Aorta (tissue), 5 donors: ENCODE measurements at regions not wholly inside any gene's neighbourhood (a gene's known extent, or its start where the extent isn't known, plus 50 kb on each side); places are given as distances from the start of the nearest gene placed in this dataset.
A peak's percentile ranks its signal among the peaks of the same experiment; 100 is the strongest.
"Not testable (repeated sequence)": the region's sequence is repeated elsewhere in the genome, so short reads cannot be mapped to it uniquely, and the experiment has no call there.

ENCODE experiments used
- ATAC-seq: fragments of 200-7000 bp; cut with Tn5 transposase; one replicate; pipeline ENCODE4 v1.9.1; 2022; ENCODE audit warnings: moderate library complexity; ENCODE audit not compliant: low FRiP score
- DNase-seq, 2 donors: peaks; one replicate each; pipeline ENCODE4 v3.0.0-alpha.2; 2020
- H3K27ac ChIP-seq, 2 donors: one replicate each; pipeline ENCODE4 v1.5.1; 2013; ENCODE audit warnings: low read length in 2 of 2, mild to moderate bottlenecking in 2 of 2, moderate library complexity in 2 of 2, control low read depth in 1 of 2, inconsistent platforms in 1 of 2, low read depth in 1 of 2
- H3K27me3 ChIP-seq, 2 donors: one replicate each; pipeline ENCODE4 v1.6.1; 2013; ENCODE audit warnings: control low read depth in 1 of 2, low read length in 1 of 2, mild to moderate bottlenecking in 1 of 2, moderate library complexity in 1 of 2; ENCODE audit not compliant: insufficient read depth in 2 of 2, control insufficient read depth in 1 of 2
- H3K36me3 ChIP-seq, 2 donors: one replicate each; pipeline ENCODE4 v1.6.1; 2013; ENCODE audit warnings: control low read depth in 1 of 2, low read length in 1 of 2, mild to moderate bottlenecking in 1 of 2; ENCODE audit not compliant: insufficient read depth in 2 of 2, control insufficient read depth in 1 of 2
- H3K4me1 ChIP-seq, 2 donors: one replicate each; pipeline ENCODE4 v1.6.1; 2013; ENCODE audit warnings: low read length in 2 of 2, control low read depth in 1 of 2, mild to moderate bottlenecking in 1 of 2, moderate library complexity in 1 of 2; ENCODE audit not compliant: insufficient read depth in 2 of 2, control insufficient read depth in 1 of 2
- H3K4me3 ChIP-seq, 2 donors: one replicate each; pipeline ENCODE4 v1.5.1; 2013; ENCODE audit warnings: low read length in 2 of 2, control low read depth in 1 of 2, mild to moderate bottlenecking in 1 of 2
- H3K9me3 ChIP-seq: one replicate; pipeline ENCODE4 v1.6.1; 2013; ENCODE audit warnings: mild to moderate bottlenecking, low read length; ENCODE audit not compliant: control insufficient read depth
- WGBS, 2 donors: extraction: QIAGEN DNeasy Blood & Tissue Kit; methylation state at CpG; one replicate each; pipeline ENCODE4 v1.1.7; 2013; 5-methylcytosine and 5-hydroxymethylcytosine counted together
- intact Hi-C, 2 donors: fragments of 100-400 bp; cut with DNase I; formaldehyde crosslinking; loops; one replicate each; pipeline versions ENCODE4 v1.14.2 to v1.15.0; 2022
- donor health status: healthy with polysubstance abuse.
- donor health status: Bipolar disorder and iron deficiency.
- donor health status: DM: no; HTN: no; CAD: no.
- donor health status: DM: no; HTN: no; CAD: no.
- donor health status: DM: yes; HTN: yes; CAD: no.

GRCh38 chr3:83218383-83219200 lies 1457.1 kb upstream of the GBE1 start:
- Histone ChIP-seq H3K27me3 (no peaks in the 10 kb centered on the region), H3K27ac (no peak overlapping the region), H3K4me3 (no peak overlapping the region), H3K4me1 (no peaks in the 10 kb centered on the region), H3K36me3 (no peaks in the 10 kb centered on the region), H3K9me3 (no peaks in the 10 kb centered on the region)
- WGBS, 2 donors, result 86 to 92% methylated on average over 14 of the region's 14 CpGs
- ATAC-seq, result peak; percentile 54
- DNase-seq, result peak; percentile 33 to 64
- intact Hi-C loops, result no loop called here

- ATAC-seq, H3K4me1 ChIP-seq, H3K4me3 ChIP-seq, H3K27ac ChIP-seq, H3K36me3 ChIP-seq, intact Hi-C loops, H3K27me3 ChIP-seq, H3K9me3 ChIP-seq: not testable (repeated sequence)
- WGBS, 2 donors, result 90 to 96% methylated on average over 41 of the region's 41 CpGs
- peak in 1 of 2 donors; percentile 53 for DNase-seq
Observed at GRCh38 chr3:83217595-83218118, 1456.2 kb upstream of the GBE1 start.

GRCh38 chr3:83216919-83217594 lies 1455.6 kb upstream of the GBE1 start:
- H3K27ac ChIP-seq, result no peak overlapping the region
- DNase-seq, result peak in 1 of 2 donors; percentile 59
- ATAC-seq, result no peak
- no peaks in the 10 kb centered on the region for H3K36me3 ChIP-seq
- H3K4me3 ChIP-seq, result no peak overlapping the region
- intact Hi-C loops, result no loop called here
- no peaks in the 10 kb centered on the region for H3K9me3 ChIP-seq
- no peaks in the 10 kb centered on the region for H3K27me3 ChIP-seq
- 84 to 88% methylated on average over 24 of the region's 24 CpGs for WGBS, 2 donors
- H3K4me1 ChIP-seq, result no peaks in the 10 kb centered on the region

GRCh38 chr3:83195243-83195642 lies 1433.8 kb upstream of the GBE1 start:
- H3K27ac ChIP-seq, result no peak overlapping the region
- ATAC-seq (no peak), DNase-seq (no peak)
- no peaks in the 10 kb centered on the region for H3K9me3 ChIP-seq
- H3K27me3 ChIP-seq, result no peaks in the 10 kb centered on the region
- no peaks in the 10 kb centered on the region for H3K4me1 ChIP-seq
- intact Hi-C loops, result no loop called here
- H3K36me3 ChIP-seq, result no peaks in the 10 kb centered on the region
- H3K4me3 ChIP-seq, result no peak overlapping the region

GRCh38 chr3:83193526-83193925 lies 1432.1 kb upstream of the GBE1 start:
- no peak for ATAC-seq
- H3K4me3 ChIP-seq, result no peak overlapping the region
- DNase-seq, result no peak
- no peaks in the 10 kb centered on the region for H3K27me3 ChIP-seq
- no peaks in the 10 kb centered on the region for H3K9me3 ChIP-seq
- 11 to 21% methylated on average over 1 of the region's 1 CpG for WGBS, 2 donors
- intact Hi-C loops, result no loop called here
- H3K27ac ChIP-seq, result no peak overlapping the region
- no peaks in the 10 kb centered on the region for H3K4me1 ChIP-seq
- H3K36me3 ChIP-seq, result no peaks in the 10 kb centered on the region

GRCh38 chr3:83189634-83190033 lies 1428.2 kb upstream of the GBE1 start:
- ATAC-seq (no peak), DNase-seq (no peak)
- no peak overlapping the region for H3K4me3 ChIP-seq
- no peak overlapping the region for H3K27ac ChIP-seq
- intact Hi-C loops, result no loop called here
- H3K36me3 ChIP-seq, result no peaks in the 10 kb centered on the region
- H3K27me3 ChIP-seq, result no peaks in the 10 kb centered on the region
- H3K9me3 ChIP-seq, result peaks cover 1% of the 10 kb centered on the region
- H3K4me1 ChIP-seq, result no peaks in the 10 kb centered on the region

GRCh38 chr3:83169473-83169872 lies 1408.0 kb upstream of the GBE1 start:
- DNase-seq (no peak), ATAC-seq (no peak)
- no peaks in the 10 kb centered on the region for H3K4me1 ChIP-seq
- H3K27me3 ChIP-seq, result no peaks in the 10 kb centered on the region
- no peak overlapping the region for H3K4me3 ChIP-seq
- H3K27ac ChIP-seq, result no peak overlapping the region
- H3K36me3 ChIP-seq, result no peaks in the 10 kb centered on the region
- 90 to 98% methylated on average over 1 of the region's 1 CpG for WGBS, 2 donors
- intact Hi-C loops, result no loop called here
- H3K9me3 ChIP-seq, result no peaks in the 10 kb centered on the region

- DNase-seq (no peak), ATAC-seq (no peak)
- Histone ChIP-seq H3K27ac (no peak overlapping the region), H3K36me3 (no peaks in the 10 kb centered on the region), H3K27me3 (no peaks in the 10 kb centered on the region), H3K4me1 (no peaks in the 10 kb centered on the region), H3K4me3 (no peak overlapping the region), H3K9me3 (no peaks in the 10 kb centered on the region)
- WGBS, 2 donors, result 26 to 33% methylated on average over 2 of the region's 2 CpGs
- intact Hi-C loops, result no loop called here
Observed at GRCh38 chr3:83150896-83151295, 1389.5 kb upstream of the GBE1 start.

GRCh38 chr3:83140983-83141382 lies 1379.5 kb upstream of the GBE1 start:
- H3K9me3 ChIP-seq, result no peaks in the 10 kb centered on the region
- H3K4me3 ChIP-seq, result no peak overlapping the region
- WGBS, 2 donors, result 78 to 80% methylated on average over 2 of the region's 2 CpGs
- H3K27me3 ChIP-seq, result no peaks in the 10 kb centered on the region
- ATAC-seq (no peak), DNase-seq (no peak)
- intact Hi-C loops, result no loop called here
- H3K4me1 ChIP-seq, result no peaks in the 10 kb centered on the region
- H3K36me3 ChIP-seq, result no peaks in the 10 kb centered on the region
- no peak overlapping the region for H3K27ac ChIP-seq
